ENCODE measurements at regions not wholly inside any gene's neighbourhood (a gene's known extent, or its start where the extent isn't known, plus 50 kb on each side); places are given as distances from the start of the nearest gene placed in this dataset.

DNA sequence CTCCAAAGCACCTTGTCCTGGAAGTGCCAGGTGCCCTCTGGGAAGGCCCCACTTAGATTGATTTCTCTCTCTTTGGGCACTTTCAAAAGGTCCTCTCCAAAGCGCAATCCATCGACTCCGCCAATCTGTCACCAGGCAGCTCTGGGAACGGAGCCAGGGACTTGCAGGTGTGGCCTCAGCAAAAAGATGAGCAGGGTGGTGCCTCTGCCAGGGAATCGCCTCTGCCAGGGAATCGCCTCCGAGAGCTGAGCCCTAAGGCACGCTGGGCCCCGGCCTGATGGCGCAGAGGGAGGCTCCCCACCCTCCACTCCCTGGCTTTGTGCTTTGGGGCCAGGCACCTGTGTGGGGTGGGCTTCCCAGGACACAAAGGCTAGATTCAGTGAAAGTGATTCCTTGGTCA lies 1391.3 kb downstream of the TBC1D22A start:
- Histone ChIP-seq H3K56ac (ENCODE audit: extremely low read depth, insufficient read depth, low read length) (no peak overlapping the region), H4K8ac (ENCODE audit: low read depth in 2 of 2, low read length in 2 of 2) (no peak overlapping the region), H2AK9ac (replicated peaks; ENCODE audit: low read depth, low read length, poor library complexity) (no peak overlapping the region), H4K91ac (ENCODE audit: insufficient read depth, low read depth, low read length) (no peak overlapping the region), H3K4me3 (ENCODE audit: insufficient read depth, low read depth, low read length) (no peak overlapping the region), H4K5ac (ENCODE audit: low read depth, low read length) (no peak overlapping the region), H2BK15ac (ENCODE audit: low read depth, low read length) (no peak overlapping the region), H3K4ac (ENCODE audit: low read depth, low read length) (no peak overlapping the region), H4K20me1 (ENCODE audit: insufficient read depth, low read length) (no peaks in the 10 kb centered on the region), H3K9me3 (ENCODE audit: control insufficient read depth, insufficient read depth, low read length) (peaks cover 50% of the 10 kb centered on the region), H3K9me1 (ENCODE audit: insufficient read depth, low read length) (no peaks in the 10 kb centered on the region), H3K18ac (ENCODE audit: low read depth, low read length) (no peak overlapping the region), H2AFZ (replicated peaks; ENCODE audit: low read length, poor library complexity) (no peak overlapping the region), H3K79me1 (ENCODE audit: low read depth in 1 of 2, low read length in 2 of 2) (no peaks in the 10 kb centered on the region), H2BK5ac (ENCODE audit: low read depth, low read length, poor library complexity, severe bottlenecking) (no peak overlapping the region), H3K27me3 (ENCODE audit: control insufficient read depth, insufficient read depth, low read length) (no peaks in the 10 kb centered on the region), H2BK20ac (ENCODE audit: low read depth, low read length) (no peak overlapping the region), H2BK120ac (ENCODE audit: low read depth, low read length) (no peak overlapping the region), H2AK5ac (ENCODE audit: low read depth, low read length) (no peak overlapping the region), H3K4me2 (ENCODE audit: low read depth, low read length) (no peak overlapping the region), H3K14ac (replicated peaks; ENCODE audit: low read depth, low read length) (no peak overlapping the region), H3K4me1 (ENCODE audit: control insufficient read depth, insufficient read depth, low read length) (no peaks in the 10 kb centered on the region), H3K36me3 (ENCODE audit: control insufficient read depth, insufficient read depth, low read length) (no peaks in the 10 kb centered on the region), H3K23ac (ENCODE audit: low read depth, low read length) (no peak overlapping the region), H3K27ac (ENCODE audit: insufficient read depth, low read length) (no peak overlapping the region), H3K9ac (ENCODE audit: low read depth, low read length) (no peak overlapping the region)
- no TSS peak for BruUV-seq (replicated peaks)
- dilution Hi-C loops (cut with HindIII; ENCODE audit: low sequenced_read_pairs, unreplicated experiment), result no loop called here
- no CpG with 5 or more reads among the region's 10 CpGs for WGBS, 2 experiments (ENCODE audit: extremely low coverage in 2 of 2, insufficient read length in 1 of 2)
- CTCF ChIA-PET, result no interaction called here
- intact Hi-C loops (cut with micrococcal nuclease), result no loop called here
- ATAC-seq (ENCODE audit: low read depth), result no peak
- no peak for TF ChIP-seq NFE2L2 (IDR thresholded peaks at IDR 0.05; ENCODE audit: low read depth, low read length)
- TF ChIP-seq, protein P1, sequence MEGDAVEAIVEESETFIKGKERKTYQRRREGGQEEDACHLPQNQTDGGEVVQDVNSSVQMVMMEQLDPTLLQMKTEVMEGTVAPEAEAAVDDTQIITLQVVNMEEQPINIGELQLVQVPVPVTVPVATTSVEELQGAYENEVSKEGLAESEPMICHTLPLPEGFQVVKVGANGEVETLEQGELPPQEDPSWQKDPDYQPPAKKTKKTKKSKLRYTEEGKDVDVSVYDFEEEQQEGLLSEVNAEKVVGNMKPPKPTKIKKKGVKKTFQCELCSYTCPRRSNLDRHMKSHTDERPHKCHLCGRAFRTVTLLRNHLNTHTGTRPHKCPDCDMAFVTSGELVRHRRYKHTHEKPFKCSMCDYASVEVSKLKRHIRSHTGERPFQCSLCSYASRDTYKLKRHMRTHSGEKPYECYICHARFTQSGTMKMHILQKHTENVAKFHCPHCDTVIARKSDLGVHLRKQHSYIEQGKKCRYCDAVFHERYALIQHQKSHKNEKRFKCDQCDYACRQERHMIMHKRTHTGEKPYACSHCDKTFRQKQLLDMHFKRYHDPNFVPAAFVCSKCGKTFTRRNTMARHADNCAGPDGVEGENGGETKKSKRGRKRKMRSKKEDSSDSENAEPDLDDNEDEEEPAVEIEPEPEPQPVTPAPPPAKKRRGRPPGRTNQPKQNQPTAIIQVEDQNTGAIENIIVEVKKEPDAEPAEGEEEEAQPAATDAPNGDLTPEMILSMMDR (conservative IDR thresholded peaks at IDR 0.05; ENCODE audit: low read depth, low read length), result no peak
- TF ChIP-seq, protein P2, sequence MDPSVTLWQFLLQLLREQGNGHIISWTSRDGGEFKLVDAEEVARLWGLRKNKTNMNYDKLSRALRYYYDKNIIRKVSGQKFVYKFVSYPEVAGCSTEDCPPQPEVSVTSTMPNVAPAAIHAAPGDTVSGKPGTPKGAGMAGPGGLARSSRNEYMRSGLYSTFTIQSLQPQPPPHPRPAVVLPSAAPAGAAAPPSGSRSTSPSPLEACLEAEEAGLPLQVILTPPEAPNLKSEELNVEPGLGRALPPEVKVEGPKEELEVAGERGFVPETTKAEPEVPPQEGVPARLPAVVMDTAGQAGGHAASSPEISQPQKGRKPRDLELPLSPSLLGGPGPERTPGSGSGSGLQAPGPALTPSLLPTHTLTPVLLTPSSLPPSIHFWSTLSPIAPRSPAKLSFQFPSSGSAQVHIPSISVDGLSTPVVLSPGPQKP (IDR thresholded peaks at IDR 0.05; ENCODE audit: borderline replicate concordance, low read depth, low read length), result no peak
- TF ChIP-seq RCOR1 (IDR thresholded peaks at IDR 0.05; ENCODE audit: insufficient replicate concordance, low read length), result no peak
- TF ChIP-seq POLR2A (IDR thresholded peaks at IDR 0.05; ENCODE audit: low read depth, low read length), result no peak
- TF ChIP-seq, protein P3, sequence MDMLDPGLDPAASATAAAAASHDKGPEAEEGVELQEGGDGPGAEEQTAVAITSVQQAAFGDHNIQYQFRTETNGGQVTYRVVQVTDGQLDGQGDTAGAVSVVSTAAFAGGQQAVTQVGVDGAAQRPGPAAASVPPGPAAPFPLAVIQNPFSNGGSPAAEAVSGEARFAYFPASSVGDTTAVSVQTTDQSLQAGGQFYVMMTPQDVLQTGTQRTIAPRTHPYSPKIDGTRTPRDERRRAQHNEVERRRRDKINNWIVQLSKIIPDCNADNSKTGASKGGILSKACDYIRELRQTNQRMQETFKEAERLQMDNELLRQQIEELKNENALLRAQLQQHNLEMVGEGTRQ (IDR thresholded peaks at IDR 0.05; ENCODE audit: low read depth, low read length), result no peak
- no peak for TF ChIP-seq RFX5 (IDR thresholded peaks at IDR 0.05; ENCODE audit: low read depth, low read length)
- no peak for TF ChIP-seq BHLHE40 (IDR thresholded peaks at IDR 0.05; ENCODE audit: low read depth, low read length)
- no peak for TF ChIP-seq MAFK (IDR thresholded peaks at IDR 0.05; ENCODE audit: low read depth, low read length)
- in situ Hi-C loops (cut with MboI; ENCODE audit: low sequenced_read_pairs), result no loop called here
- no peak for DNase-seq
- POLR2A ChIA-PET (ENCODE audit: unreplicated experiment), result no interaction called here

Measured in IMR-90 (cell line).